ENCODE measurements at regions not wholly inside any gene's neighbourhood (a gene's known extent, or its start where the extent isn't known, plus 50 kb on each side); places are given as distances from the start of the nearest gene placed in this dataset.

DNA sequence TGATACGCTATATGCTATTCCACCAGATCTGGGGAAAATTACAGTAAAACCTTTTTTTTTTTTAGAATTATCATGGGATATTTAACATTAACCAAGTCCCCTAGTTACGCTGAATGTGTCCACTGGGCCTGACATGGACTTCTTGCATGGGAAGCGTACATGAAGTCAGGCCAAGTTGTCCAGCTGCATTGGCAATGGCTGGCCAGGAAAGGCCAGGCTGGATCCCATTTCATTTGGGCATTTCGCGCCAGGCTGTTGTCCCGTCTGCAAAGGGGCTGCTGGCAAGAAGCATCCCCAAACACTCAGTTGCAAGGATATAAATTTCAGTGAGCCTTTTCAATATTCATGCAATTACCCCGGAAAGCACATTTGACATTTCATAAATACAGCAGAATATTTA, 933.3 kb downstream of the GRID1 start:
- H3K4me1 ChIP-seq: no peaks in the 10 kb centered on the region
- 75 to 85% methylated on average over 5 to 7 of the region's 7 CpGs for WGBS, 2 donors (ENCODE audit: low coverage in 1 of 2)
- no peaks in the 10 kb centered on the region for H3K36me3 ChIP-seq
- DNase-seq: no peak
- in situ Hi-C loops (cut with MboI; ENCODE audit: low pct_ligation_motif_present in 1 of 4, low pct_unique_long_range_greater_than_20kb in 1 of 4, low sequenced_read_pairs in 3 of 4): no loop called here
- H3K27me3 ChIP-seq: no peaks in the 10 kb centered on the region
- H3K9me3 ChIP-seq: no peaks in the 10 kb centered on the region
- intact Hi-C loops (cut with DNase I; ENCODE audit: low total_unique reads): no loop called here
- no peak overlapping the region for H3K27ac ChIP-seq
- H3K4me3 ChIP-seq: no peak overlapping the region
- no peak for TF ChIP-seq EP300 (IDR thresholded peaks at IDR 0.05; ENCODE audit: low read depth)
- TF ChIP-seq, protein P1, sequence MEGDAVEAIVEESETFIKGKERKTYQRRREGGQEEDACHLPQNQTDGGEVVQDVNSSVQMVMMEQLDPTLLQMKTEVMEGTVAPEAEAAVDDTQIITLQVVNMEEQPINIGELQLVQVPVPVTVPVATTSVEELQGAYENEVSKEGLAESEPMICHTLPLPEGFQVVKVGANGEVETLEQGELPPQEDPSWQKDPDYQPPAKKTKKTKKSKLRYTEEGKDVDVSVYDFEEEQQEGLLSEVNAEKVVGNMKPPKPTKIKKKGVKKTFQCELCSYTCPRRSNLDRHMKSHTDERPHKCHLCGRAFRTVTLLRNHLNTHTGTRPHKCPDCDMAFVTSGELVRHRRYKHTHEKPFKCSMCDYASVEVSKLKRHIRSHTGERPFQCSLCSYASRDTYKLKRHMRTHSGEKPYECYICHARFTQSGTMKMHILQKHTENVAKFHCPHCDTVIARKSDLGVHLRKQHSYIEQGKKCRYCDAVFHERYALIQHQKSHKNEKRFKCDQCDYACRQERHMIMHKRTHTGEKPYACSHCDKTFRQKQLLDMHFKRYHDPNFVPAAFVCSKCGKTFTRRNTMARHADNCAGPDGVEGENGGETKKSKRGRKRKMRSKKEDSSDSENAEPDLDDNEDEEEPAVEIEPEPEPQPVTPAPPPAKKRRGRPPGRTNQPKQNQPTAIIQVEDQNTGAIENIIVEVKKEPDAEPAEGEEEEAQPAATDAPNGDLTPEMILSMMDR (IDR thresholded peaks at IDR 0.05): no peak
- TF ChIP-seq POLR2AphosphoS5 (IDR thresholded peaks at IDR 0.05): no peak
- no peak for TF ChIP-seq POLR2A (IDR thresholded peaks at IDR 0.05)

DNA sequence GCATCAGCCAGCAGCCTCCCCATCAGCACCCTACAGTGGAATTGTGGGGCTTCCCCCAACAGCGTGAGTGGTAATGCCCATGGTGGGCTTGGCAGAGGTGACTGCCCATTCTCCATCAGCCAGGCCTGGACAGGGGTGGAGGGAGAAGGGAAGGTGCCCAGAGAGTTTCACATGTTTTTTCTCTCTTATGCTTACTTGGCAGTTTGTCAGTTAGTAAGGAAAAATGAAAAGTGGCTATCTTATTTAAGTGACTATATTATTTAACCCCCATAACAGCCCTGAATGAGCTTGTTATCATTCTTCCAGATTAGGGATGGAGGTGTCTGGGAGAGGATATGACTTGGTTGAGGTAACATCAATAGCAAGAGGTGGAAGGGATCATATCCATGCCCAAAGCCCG, 921.7 kb downstream of the GRID1 start:
- Histone ChIP-seq H3K9me3 (no peaks in the 10 kb centered on the region), H3K27ac (no peak overlapping the region), H3K36me3 (no peaks in the 10 kb centered on the region), H3K4me1 (no peaks in the 10 kb centered on the region), H3K4me3 (no peak overlapping the region), H3K27me3 (no peaks in the 10 kb centered on the region)
- WGBS, 2 donors (ENCODE audit: low coverage in 1 of 2): 71 to 89% methylated on average over 1 to 2 of the region's 2 CpGs
- no peak for DNase-seq
- in situ Hi-C loops (cut with MboI; ENCODE audit: low pct_ligation_motif_present in 1 of 4, low pct_unique_long_range_greater_than_20kb in 1 of 4, low sequenced_read_pairs in 3 of 4): no loop called here
- intact Hi-C loops (cut with DNase I; ENCODE audit: low total_unique reads): no loop called here
- TF ChIP-seq POLR2A (IDR thresholded peaks at IDR 0.05) (no peak), POLR2AphosphoS5 (IDR thresholded peaks at IDR 0.05) (no peak), EP300 (IDR thresholded peaks at IDR 0.05; ENCODE audit: low read depth) (no peak)
- TF ChIP-seq, protein P1 (IDR thresholded peaks at IDR 0.05): no peak

DNA sequence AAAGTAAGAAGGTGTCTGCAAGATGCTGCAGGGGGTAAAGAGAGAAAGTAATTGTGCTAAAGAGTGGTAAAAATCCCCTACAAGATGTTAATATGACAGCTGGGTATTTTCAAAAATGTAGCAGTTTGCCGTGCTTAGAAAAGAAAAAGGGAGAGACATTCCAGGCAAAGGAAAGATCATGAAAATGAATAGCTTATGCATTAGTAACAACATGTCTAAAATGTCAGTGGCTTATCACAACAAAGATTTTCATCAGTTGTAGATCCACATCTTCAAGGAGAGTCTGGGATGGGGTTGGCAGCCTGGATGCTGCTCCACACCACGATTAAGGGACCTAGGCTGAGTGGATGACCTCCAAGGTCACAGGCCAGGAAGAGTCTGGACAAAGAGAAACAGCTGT, 920.9 kb downstream of the GRID1 start:
- no peaks in the 10 kb centered on the region for H3K36me3 ChIP-seq
- no peak overlapping the region for H3K27ac ChIP-seq
- 43 to 54% methylated on average over 2 of the region's 2 CpGs for WGBS, 2 donors (ENCODE audit: low coverage in 1 of 2)
- no peaks in the 10 kb centered on the region for H3K4me1 ChIP-seq
- DNase-seq: no peak
- TF ChIP-seq POLR2AphosphoS5 (IDR thresholded peaks at IDR 0.05) (no peak), EP300 (IDR thresholded peaks at IDR 0.05; ENCODE audit: low read depth) (no peak), POLR2A (IDR thresholded peaks at IDR 0.05) (no peak)
- TF ChIP-seq, protein P1 (IDR thresholded peaks at IDR 0.05): no peak
- no peaks in the 10 kb centered on the region for H3K27me3 ChIP-seq
- in situ Hi-C loops (cut with MboI; ENCODE audit: low pct_ligation_motif_present in 1 of 4, low pct_unique_long_range_greater_than_20kb in 1 of 4, low sequenced_read_pairs in 3 of 4) (no loop called here), intact Hi-C loops (cut with DNase I; ENCODE audit: low total_unique reads) (no loop called here)
- no peaks in the 10 kb centered on the region for H3K9me3 ChIP-seq
- no peak overlapping the region for H3K4me3 ChIP-seq

DNA sequence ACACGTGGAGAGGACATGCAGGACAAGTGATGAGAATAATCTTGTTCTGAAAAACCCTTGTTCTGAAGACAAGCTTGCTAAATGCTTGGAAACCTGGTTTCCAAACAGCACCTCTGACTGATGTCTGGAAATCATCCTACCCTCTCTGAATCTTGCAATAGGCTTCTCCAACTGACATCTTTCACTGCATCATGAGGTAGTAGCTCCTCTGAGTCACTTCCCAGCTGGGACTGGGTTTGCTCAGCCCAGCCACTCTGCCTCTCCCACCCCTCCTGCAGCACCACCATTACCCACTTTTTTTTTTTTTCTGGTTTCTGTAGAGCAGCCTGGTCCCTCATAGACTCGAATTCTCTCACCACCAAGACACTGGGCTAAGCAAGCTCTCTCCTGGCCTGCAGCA, 919.8 kb downstream of the GRID1 start:
- no peak for TF ChIP-seq POLR2A (IDR thresholded peaks at IDR 0.05)
- TF ChIP-seq POLR2AphosphoS5 (IDR thresholded peaks at IDR 0.05): no peak
- TF ChIP-seq EP300 (IDR thresholded peaks at IDR 0.05; ENCODE audit: low read depth): no peak
- TF ChIP-seq, protein P1 (IDR thresholded peaks at IDR 0.05): no peak
- DNase-seq: no peak
- 53 to 67% methylated on average over 2 of the region's 2 CpGs for WGBS, 2 donors (ENCODE audit: low coverage in 1 of 2)
- Histone ChIP-seq H3K36me3 (no peaks in the 10 kb centered on the region), H3K4me1 (no peaks in the 10 kb centered on the region), H3K9me3 (no peaks in the 10 kb centered on the region), H3K27me3 (no peaks in the 10 kb centered on the region), H3K27ac (no peak overlapping the region), H3K4me3 (no peak overlapping the region)
- in situ Hi-C loops (cut with MboI; ENCODE audit: low pct_ligation_motif_present in 1 of 4, low pct_unique_long_range_greater_than_20kb in 1 of 4, low sequenced_read_pairs in 3 of 4) (no loop called here), intact Hi-C loops (cut with DNase I; ENCODE audit: low total_unique reads) (no loop called here)

Data from transverse colon (tissue), 4 donors.